SK-N-SH treated with all-trans-retinoic acid at 6 μM for 48 hours (cell line): ENCODE measurements at regions not wholly inside any gene's neighbourhood (a gene's known extent, or its start where the extent isn't known, plus 50 kb on each side); places are given as distances from the start of the nearest gene placed in this dataset.

Experiments used
- BACH2 ChIP-seq: fragments of 250-450 bp; sonication (Bioruptor Pico); IDR thresholded peaks from 2 replicates; pipeline ENCODE4 v1.9.0; 2021; ENCODE audit warnings: mild to moderate bottlenecking, borderline replicate concordance
- RARB ChIP-seq: fragments of 250-450 bp; sonication (Bioruptor Pico); IDR thresholded peaks from 2 replicates; pipeline ENCODE4 v1.8.0; 2021; ENCODE audit warnings: mild to moderate bottlenecking, moderate library complexity
- ZNF8 ChIP-seq: fragments of 450-650 bp; formaldehyde crosslinking; IDR thresholded peaks from 2 replicates; pipeline ENCODE4 v1.5.0; 2020; ENCODE audit warnings: mild to moderate bottlenecking, moderate library complexity
- TF ChIP-seq, protein P1 (sequence below): fragments of 250-450 bp; sonication (Bioruptor Pico); IDR thresholded peaks from 2 replicates; pipeline ENCODE4 v1.5.1; 2020; ENCODE audit warnings: low read depth, mild to moderate bottlenecking, moderate library complexity

GRCh38 chr4:181982437-181982836, 260.8 kb upstream of the TENM3 start:
- TF ChIP-seq RARB (CRISPR knock-in tag) (no peak), ZNF8 (CRISPR knock-in tag) (no peak), BACH2 (CRISPR knock-in tag) (no peak)
- TF ChIP-seq, protein P1, sequence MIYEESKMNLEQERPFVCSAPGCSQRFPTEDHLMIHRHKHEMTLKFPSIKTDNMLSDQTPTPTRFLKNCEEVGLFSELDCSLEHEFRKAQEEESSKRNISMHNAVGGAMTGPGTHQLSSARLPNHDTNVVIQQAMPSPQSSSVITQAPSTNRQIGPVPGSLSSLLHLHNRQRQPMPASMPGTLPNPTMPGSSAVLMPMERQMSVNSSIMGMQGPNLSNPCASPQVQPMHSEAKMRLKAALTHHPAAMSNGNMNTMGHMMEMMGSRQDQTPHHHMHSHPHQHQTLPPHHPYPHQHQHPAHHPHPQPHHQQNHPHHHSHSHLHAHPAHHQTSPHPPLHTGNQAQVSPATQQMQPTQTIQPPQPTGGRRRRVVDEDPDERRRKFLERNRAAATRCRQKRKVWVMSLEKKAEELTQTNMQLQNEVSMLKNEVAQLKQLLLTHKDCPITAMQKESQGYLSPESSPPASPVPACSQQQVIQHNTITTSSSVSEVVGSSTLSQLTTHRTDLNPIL (CRISPR knock-in tag) = no peak
